ENCODE measurements at regions not wholly inside any gene's neighbourhood (a gene's known extent, or its start where the extent isn't known, plus 50 kb on each side); places are given as distances from the start of the nearest gene placed in this dataset.
"Not testable (repeated sequence)": the region's sequence is repeated elsewhere in the genome, so short reads cannot be mapped to it uniquely, and the experiment has no call there.

DNA sequence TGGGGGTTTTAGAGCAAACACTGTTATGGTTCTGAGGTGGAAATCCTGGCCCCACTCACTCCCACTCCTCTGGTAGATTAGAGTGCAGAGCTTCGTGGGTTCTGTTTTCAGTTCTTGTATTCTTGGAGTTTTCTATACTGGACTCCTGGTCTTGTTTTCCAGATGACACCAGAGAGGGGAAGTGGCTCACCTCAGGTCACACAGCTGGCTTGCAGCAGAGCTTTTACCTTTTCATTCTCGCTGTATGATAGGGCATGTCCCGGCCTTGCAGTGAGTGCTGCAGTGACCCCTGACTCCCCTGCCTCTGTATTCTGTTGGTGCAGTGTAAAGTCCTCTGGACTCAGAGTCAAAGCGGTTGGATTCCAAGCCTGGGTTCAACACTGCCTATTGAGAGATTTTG lies 148.9 kb upstream of the MEX3C start:
- no peaks in the 10 kb centered on the region for H3K4me1 Mint-ChIP-seq (ENCODE audit: low read depth)
- H3K27me3 Mint-ChIP-seq: no peaks in the 10 kb centered on the region

DNA sequence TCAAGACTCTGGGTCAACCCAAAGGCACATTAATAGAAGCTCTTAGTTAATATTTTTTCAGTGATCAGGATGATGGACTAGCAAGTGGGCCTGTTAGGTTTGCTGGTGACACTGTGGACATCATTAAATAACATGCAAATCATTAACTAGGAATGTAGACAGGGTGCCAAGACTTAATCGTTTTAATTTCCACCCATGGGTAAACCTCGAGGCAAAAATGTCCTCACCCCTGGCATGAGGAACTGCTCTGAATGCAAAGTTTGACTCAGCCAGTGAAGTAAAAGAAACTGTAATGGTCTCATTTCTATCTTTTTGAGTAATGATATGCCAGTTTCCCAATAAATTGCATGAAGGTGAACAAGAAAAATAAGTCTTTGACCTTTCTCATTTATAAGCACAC lies 152.6 kb upstream of the MEX3C start:
- no peak overlapping the region for H3K27ac Mint-ChIP-seq
- intact Hi-C loops (cut with micrococcal nuclease): no loop called here
- no peaks in the 10 kb centered on the region for H3K9me3 Mint-ChIP-seq
- no peaks in the 10 kb centered on the region for H3K4me1 Mint-ChIP-seq (ENCODE audit: low read depth)
- H3K27me3 Mint-ChIP-seq: no peaks in the 10 kb centered on the region
- H3K4me3 Mint-ChIP-seq: no peak overlapping the region
- H3K36me3 Mint-ChIP-seq (ENCODE audit: low read depth): no peaks in the 10 kb centered on the region

More for the DNA sequence above, 148.9 kb upstream of the MEX3C start:
- Mint-ChIP-seq H3K4me3 (no peak overlapping the region), H3K27ac (no peak overlapping the region), H3K9me3 (no peaks in the 10 kb centered on the region), H3K36me3 (ENCODE audit: low read depth) (no peaks in the 10 kb centered on the region)
- intact Hi-C loops (cut with micrococcal nuclease): no loop called here

DNA sequence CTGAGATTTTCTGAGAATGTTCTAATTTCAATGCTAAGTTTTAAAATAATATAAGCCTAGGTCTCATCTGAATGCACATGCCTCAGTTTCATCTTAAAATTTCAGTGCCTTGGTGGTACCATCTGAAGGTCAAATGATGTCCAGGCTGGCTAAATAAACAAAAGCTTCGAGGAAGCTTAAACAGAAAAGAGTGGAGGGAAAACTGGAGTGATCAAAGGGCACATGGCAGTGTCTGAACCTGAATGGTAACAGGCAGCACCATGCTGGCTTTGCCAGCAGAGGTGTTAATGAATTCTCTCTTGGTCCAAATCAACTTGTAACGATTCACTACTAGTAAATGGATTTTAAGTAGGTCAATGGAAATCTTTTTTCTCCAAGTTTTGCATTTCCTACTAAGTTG lies 158.4 kb upstream of the MEX3C start:
- peaks cover 2% of the 10 kb centered on the region for H3K4me1 Mint-ChIP-seq (ENCODE audit: low read depth)
- H3K36me3 Mint-ChIP-seq (ENCODE audit: low read depth): no peaks in the 10 kb centered on the region
- H3K9me3 Mint-ChIP-seq: no peaks in the 10 kb centered on the region
- no peak overlapping the region for H3K4me3 Mint-ChIP-seq
- no peaks in the 10 kb centered on the region for H3K27me3 Mint-ChIP-seq
- intact Hi-C loops (cut with micrococcal nuclease): no loop called here
- H3K27ac Mint-ChIP-seq: no peak overlapping the region

DNA sequence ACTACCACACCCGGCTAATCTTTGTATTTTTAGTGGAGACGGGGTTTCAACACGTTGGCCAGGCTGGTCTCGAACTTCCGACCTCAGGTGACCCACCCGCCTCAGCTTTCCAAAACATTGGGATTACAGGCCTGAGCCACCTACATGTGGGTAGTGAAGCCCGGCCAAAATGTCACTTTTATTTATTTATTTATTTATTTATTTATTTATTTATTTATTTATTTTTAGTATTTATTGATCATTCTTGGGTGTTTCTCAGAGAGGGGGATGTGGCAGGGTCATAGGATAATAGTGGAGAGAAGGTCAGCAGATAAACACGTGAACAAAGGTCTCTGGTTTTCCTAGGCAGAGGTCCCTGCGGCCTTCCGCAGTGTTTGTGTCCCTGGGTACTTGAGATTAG lies 162.8 kb upstream of the MEX3C start:
- H3K4me3 Mint-ChIP-seq; H3K27me3 Mint-ChIP-seq; intact Hi-C loops (cut with micrococcal nuclease); H3K9me3 Mint-ChIP-seq; H3K27ac Mint-ChIP-seq; H3K36me3 Mint-ChIP-seq (ENCODE audit: low read depth): not testable (repeated sequence)
- H3K4me1 Mint-ChIP-seq (ENCODE audit: low read depth): peaks cover 11% of the 10 kb centered on the region

DNA sequence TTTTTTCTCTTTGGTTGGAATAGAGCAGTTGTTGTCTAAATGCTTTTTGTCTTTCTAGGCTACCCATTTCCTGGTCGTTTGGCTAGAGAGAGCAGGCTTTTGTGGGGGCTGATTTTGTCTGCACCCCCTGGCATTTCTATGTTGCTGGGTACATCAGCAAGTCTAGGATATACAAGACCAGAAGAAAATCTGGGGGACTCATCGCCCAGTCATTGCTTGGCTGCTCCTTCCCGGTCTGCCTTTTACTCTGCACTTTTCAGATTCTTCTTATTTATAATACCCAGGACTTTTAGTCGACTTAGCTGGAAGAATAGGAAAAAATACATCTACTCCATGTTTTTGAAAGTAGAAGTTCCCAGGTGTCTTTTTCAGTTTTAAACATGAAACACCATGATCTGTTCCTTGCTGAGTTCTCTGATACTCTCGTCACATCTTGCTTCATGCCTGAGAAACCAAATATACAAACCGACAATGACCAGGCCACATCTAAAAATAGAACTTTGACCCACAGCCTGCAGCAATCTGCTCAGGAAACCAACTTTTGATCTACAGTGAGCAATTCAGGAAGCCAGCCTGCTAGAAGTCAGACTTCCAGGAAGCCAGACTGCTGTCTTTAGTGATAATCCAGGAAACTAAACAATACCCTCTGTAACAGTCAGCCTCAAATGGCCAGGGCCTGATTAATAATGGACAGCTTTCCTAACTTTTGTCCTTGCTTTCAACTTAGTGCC lies 163.8 kb upstream of the MEX3C start:
- intact Hi-C loops (cut with micrococcal nuclease): no loop called here
- Mint-ChIP-seq H3K9me3 (no peaks in the 10 kb centered on the region), H3K4me3 (no peak overlapping the region), H3K36me3 (ENCODE audit: low read depth) (no peaks in the 10 kb centered on the region), H3K4me1 (ENCODE audit: low read depth) (peaks cover 11% of the 10 kb centered on the region), H3K27me3 (no peaks in the 10 kb centered on the region), H3K27ac (no peak overlapping the region)

DNA sequence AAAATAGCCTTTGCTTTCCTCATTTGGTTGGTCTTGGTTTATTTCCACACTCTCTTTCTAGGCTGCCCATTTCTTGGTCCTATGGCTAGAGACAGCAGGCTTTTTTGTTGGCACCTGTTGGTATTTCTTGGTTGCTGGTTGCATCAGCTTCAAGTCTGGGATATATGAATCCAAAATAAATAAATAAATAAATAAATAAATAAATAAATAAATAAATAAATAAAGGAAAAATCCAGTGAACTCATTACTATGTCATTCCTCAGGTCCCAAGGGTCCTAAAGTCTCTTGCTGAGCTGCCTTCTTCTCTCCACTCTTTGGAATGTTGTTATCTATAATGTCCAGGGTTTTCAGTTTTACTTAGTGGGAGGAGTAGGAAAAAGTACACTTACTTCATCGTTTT lies 165.9 kb upstream of the MEX3C start:
- H3K27me3 Mint-ChIP-seq: peaks cover 4% of the 10 kb centered on the region
- H3K27ac Mint-ChIP-seq: no peak overlapping the region
- no peaks in the 10 kb centered on the region for H3K36me3 Mint-ChIP-seq (ENCODE audit: low read depth)
- H3K4me1 Mint-ChIP-seq (ENCODE audit: low read depth): peaks cover 11% of the 10 kb centered on the region
- no peaks in the 10 kb centered on the region for H3K9me3 Mint-ChIP-seq
- intact Hi-C loops (cut with micrococcal nuclease): no loop called here
- no peak overlapping the region for H3K4me3 Mint-ChIP-seq

DNA sequence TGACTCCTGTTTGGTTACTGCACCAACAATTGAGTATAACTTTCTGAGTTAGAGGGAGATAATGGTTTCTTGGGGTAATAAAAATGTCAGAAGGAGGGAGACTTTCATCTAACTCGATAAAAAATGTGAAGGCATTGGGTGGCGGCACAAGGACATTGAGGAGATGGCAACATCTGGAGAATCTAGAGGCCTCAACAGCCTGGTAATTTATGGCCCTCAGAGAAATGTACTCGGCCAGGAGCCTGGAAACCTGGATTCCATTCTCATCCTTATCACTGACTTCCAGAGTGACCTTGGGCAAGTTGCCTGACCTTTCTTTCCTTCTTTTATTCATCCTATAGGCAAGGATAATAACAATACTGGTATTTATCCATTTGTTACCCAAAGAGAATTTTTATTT lies 173.5 kb upstream of the MEX3C start:
- no peaks in the 10 kb centered on the region for H3K36me3 Mint-ChIP-seq (ENCODE audit: low read depth)
- peaks cover 17% of the 10 kb centered on the region for H3K9me3 Mint-ChIP-seq
- H3K27ac Mint-ChIP-seq: no peak overlapping the region
- peaks cover 4% of the 10 kb centered on the region for H3K27me3 Mint-ChIP-seq
- no peaks in the 10 kb centered on the region for H3K4me1 Mint-ChIP-seq (ENCODE audit: low read depth)
- intact Hi-C loops (cut with micrococcal nuclease): no loop called here
- H3K4me3 Mint-ChIP-seq: no peak overlapping the region

DNA sequence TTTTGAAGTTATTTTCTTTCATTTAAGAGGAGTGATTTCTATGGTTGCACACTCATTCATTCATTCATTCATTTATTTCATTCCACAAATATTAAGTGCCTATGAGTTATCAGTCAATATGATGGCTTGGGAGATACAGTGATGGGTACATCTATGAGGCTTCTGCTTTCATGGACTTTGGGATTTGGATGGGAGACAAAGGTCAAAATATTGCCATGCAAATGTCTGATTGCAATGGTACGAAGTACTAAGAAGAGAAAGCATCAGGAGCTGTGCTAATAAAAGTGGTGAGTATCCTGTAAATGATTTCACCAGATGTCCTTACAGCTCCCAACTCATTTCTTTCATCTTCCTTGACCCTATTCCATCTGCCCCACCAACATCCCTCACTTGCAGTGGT lies 174.4 kb upstream of the MEX3C start:
- intact Hi-C loops (cut with micrococcal nuclease): no loop called here
- Mint-ChIP-seq H3K9me3 (peaks cover 17% of the 10 kb centered on the region), H3K27ac (no peak overlapping the region), H3K27me3 (peaks cover 4% of the 10 kb centered on the region), H3K4me1 (ENCODE audit: low read depth) (no peaks in the 10 kb centered on the region), H3K36me3 (ENCODE audit: low read depth) (no peaks in the 10 kb centered on the region), H3K4me3 (no peak overlapping the region)

DNA sequence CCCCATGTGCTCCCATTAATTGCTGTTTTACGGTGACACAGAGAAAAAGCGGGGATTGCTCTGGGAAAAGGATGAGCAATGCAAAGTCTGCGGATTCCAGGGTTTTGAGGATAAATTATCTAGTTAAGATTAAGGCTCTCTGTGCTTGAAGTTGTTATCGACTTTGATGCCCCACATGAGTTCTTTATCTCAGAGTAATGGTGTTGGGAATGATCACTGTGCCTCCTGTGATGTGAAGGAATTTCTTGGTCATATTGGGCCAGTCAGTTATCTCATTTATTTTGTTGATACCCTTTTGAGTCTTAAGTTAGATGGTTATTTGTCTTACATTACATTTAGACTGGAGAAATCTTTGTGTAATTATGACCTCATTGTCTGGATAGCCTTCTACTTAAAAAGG lies 184.6 kb upstream of the MEX3C start:
- Mint-ChIP-seq H3K27ac (no peak overlapping the region), H3K4me1 (ENCODE audit: low read depth) (no peaks in the 10 kb centered on the region), H3K27me3 (no peaks in the 10 kb centered on the region), H3K9me3 (no peaks in the 10 kb centered on the region), H3K36me3 (ENCODE audit: low read depth) (no peaks in the 10 kb centered on the region), H3K4me3 (no peak overlapping the region)
- intact Hi-C loops (cut with micrococcal nuclease): loop anchor here (2.0 kb wide), 1 partner anchor 271 kb away; no protein-coding TSS in a partner anchor

DNA sequence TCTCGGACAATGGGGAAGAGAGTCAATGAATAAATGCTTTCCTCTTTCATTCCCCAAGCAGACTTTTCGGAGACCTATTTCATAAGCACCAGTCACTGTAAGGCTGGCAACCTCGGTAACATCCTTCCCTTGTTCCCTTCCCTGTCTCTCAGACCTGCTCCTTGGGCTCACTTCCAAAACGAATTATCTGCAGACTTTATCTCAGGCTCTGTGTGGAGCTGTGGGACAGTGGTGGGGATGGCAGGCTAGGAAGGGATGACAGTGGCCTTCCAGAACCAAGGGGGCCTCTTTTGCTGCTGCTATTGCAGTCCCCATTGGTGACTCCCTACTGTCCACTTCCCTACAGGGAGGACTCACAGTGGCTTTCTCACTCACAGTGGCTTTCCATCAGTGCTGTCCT lies 185.6 kb upstream of the MEX3C start:
- H3K27me3 Mint-ChIP-seq: peaks cover 2% of the 10 kb centered on the region
- H3K36me3 Mint-ChIP-seq (ENCODE audit: low read depth): no peaks in the 10 kb centered on the region

DNA sequence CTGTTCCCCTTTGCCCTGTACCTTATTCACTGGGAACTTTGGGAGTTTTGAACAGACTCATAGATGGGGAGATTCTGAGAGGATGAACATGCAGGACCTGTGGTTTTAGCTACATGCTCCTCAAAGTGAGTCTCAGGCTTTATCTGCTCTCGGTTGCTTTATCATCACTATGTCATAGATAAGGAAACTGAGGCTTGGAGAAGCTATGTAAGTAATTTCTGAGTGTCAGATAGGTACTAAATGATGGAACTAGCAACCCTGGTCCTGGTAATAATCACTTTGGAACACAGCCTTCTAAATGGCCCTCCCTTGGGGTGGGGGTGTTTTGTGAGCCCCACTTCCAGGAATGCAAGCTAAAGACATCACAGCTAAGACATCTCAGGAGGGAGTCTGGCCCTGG lies 186.2 kb upstream of the MEX3C start:
- H3K9me3 Mint-ChIP-seq: no peaks in the 10 kb centered on the region
- H3K27me3 Mint-ChIP-seq: peaks cover 2% of the 10 kb centered on the region
- H3K4me3 Mint-ChIP-seq: no peak overlapping the region
- intact Hi-C loops (cut with micrococcal nuclease): loop anchor here (2.0 kb wide), 1 partner anchor 273 kb away; no protein-coding TSS in a partner anchor
- no peak overlapping the region for H3K27ac Mint-ChIP-seq
- H3K4me1 Mint-ChIP-seq (ENCODE audit: low read depth): no peaks in the 10 kb centered on the region
- H3K36me3 Mint-ChIP-seq (ENCODE audit: low read depth): no peaks in the 10 kb centered on the region

More for the DNA sequence above, 185.6 kb upstream of the MEX3C start:
- no peaks in the 10 kb centered on the region for H3K4me1 Mint-ChIP-seq (ENCODE audit: low read depth)
- no peaks in the 10 kb centered on the region for H3K9me3 Mint-ChIP-seq
- H3K27ac Mint-ChIP-seq: no peak overlapping the region
- H3K4me3 Mint-ChIP-seq: no peak overlapping the region
- intact Hi-C loops (cut with micrococcal nuclease): loop anchor here (2.0 kb wide), 1 partner anchor 272 kb away; no protein-coding TSS in a partner anchor

DNA sequence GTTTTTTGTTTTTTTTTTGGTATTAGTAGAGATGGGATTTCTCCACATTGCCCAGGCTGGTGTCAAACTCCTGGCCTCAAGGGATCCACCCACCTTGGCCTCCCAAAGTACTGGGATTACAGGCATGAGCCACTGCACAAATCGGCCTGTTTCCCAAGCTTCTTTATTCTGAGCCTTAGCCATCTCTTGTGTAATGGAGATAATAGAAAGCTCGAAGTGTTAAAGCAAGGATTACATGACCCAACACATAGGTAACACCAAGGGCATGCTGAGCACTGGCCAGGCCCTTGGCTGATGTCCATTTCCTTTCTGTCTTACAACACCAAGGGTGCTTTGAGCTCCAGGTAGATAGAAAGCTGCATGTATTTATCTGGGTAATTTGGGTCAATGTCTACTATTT lies 187.8 kb upstream of the MEX3C start:
- Mint-ChIP-seq H3K27ac (no peak overlapping the region), H3K4me1 (ENCODE audit: low read depth) (no peaks in the 10 kb centered on the region), H3K4me3 (no peak overlapping the region), H3K27me3 (peaks cover 2% of the 10 kb centered on the region), H3K9me3 (no peaks in the 10 kb centered on the region), H3K36me3 (ENCODE audit: low read depth) (no peaks in the 10 kb centered on the region)
- intact Hi-C loops (cut with micrococcal nuclease): no loop called here

DNA sequence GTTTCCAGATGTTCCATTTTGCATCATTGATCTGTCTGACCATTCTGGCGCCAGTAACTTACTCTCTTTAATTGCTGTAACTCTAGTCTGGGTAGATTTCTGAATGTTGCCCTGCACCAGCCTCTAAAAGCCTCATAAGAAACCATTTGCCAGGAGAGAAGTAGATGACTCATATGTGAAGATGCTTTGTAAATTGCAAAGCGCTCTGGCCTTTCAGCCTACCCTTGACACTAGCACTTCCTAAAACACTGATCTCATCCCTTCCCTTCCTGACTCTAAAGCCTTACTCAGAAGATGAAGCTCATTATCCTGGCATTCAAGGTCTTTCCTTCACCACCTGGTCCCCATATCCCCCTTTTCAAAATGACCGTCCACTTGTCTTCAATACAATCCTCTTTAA lies 193.2 kb upstream of the MEX3C start:
- H3K27ac Mint-ChIP-seq: no peak overlapping the region
- no peaks in the 10 kb centered on the region for H3K36me3 Mint-ChIP-seq (ENCODE audit: low read depth)
- H3K27me3 Mint-ChIP-seq: peaks cover 2% of the 10 kb centered on the region
- intact Hi-C loops (cut with micrococcal nuclease): no loop called here
- no peaks in the 10 kb centered on the region for H3K9me3 Mint-ChIP-seq
- H3K4me3 Mint-ChIP-seq: no peak overlapping the region
- H3K4me1 Mint-ChIP-seq (ENCODE audit: low read depth): no peaks in the 10 kb centered on the region

DNA sequence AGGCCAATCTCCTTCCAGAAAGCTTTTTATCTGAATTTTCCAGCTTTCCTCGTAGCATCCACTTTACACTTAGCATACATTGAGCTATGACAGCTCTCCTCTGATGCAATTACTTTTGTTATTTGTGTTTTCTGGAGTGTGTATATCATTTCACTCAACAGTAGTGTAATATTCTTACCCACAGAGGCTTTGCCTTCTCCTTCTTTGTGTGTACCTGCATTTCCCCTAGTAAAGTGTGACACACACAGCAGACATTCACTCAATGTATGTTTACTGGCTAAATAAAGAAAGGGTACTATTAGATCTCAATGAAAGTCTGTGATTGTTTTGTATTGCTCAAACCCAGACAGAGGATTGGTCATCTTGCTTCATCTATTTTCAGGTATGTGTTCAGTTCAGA lies 193.7 kb upstream of the MEX3C start:
- intact Hi-C loops (cut with micrococcal nuclease): no loop called here
- Mint-ChIP-seq H3K36me3 (ENCODE audit: low read depth) (no peaks in the 10 kb centered on the region), H3K4me3 (no peak overlapping the region), H3K4me1 (ENCODE audit: low read depth) (no peaks in the 10 kb centered on the region), H3K27me3 (peaks cover 2% of the 10 kb centered on the region), H3K9me3 (no peaks in the 10 kb centered on the region), H3K27ac (no peak overlapping the region)

DNA sequence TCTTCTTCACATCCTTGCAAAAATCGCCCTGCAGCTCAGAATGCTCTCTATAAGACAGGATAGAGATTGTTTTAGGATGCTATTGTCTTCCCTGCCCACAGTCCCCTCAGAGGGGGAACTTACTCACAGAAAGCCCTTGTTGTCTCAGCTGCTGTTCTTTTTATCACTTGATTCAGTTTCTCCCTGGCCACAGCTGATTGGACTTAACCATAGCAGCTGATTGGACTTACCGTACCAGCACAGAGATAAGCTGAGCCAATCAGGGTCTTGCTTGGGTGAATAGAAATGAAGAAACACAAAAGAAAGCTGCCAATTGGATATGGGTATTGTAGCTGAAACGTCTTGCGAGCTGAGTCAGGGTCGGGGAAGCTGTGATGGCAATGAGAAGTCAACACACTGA lies 194.2 kb upstream of the MEX3C start:
- Mint-ChIP-seq H3K36me3 (ENCODE audit: low read depth) (no peaks in the 10 kb centered on the region), H3K4me3 (no peak overlapping the region), H3K4me1 (ENCODE audit: low read depth) (no peaks in the 10 kb centered on the region), H3K27me3 (peaks cover 2% of the 10 kb centered on the region), H3K9me3 (no peaks in the 10 kb centered on the region), H3K27ac (no peak overlapping the region)
- intact Hi-C loops (cut with micrococcal nuclease): no loop called here
